Non-pigmented ciliary epithelial cell (primary cell): ENCODE measurements at regions not wholly inside any gene's neighbourhood (a gene's known extent, or its start where the extent isn't known, plus 50 kb on each side); places are given as distances from the start of the nearest gene placed in this dataset.

Source experiments
- DNase-seq: peaks from one replicate; pipeline ENCODE4 v3.0.0-alpha.2; 2010; ENCODE audit warnings: low read depth

DNA sequence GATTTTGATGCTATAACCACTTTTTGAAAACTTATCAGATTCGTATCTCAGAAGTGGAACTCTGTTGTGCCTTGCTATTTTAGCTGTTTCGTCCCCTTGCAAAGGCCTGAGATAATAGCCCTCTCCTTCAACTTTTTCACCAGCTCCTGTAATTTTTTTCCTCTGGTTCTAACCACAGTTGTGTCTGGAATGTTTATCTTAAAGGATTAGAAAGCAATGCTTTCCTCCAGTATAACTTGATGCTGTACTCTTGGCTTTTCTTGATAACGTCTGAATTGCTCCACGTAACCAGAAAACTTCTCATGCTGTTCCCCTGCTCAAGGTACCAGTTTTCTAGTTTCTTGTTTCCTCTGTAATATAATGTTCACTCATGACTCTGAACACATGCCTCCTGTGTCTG, 209.4 kb downstream of the DTWD2 start:
- DNase-seq: peak; percentile 11

DNA sequence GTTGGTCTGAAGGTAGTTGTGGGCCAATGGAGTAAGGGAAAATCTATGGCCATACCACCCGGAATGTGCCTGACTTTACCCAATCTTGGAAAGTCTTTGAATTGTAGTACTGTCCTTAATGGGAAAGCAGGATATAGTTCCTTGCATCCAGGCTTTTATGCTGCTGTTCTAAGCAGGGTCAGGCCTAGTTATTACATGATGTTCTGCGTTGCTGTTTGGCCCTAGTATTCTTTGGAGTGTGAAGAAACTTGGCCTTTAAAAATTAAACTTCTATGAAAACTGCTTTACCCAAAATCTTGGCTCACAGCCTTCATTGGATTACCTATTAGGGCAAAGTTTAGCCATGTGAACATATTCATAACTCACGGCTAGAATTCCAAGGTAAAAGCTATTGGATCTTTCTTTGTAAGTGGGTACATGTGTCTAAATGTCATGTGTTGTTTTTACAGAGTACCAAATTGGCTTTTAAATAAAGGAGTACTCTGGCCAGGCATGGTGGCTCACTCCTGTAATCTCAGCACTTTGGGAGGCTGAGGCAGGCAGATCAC, 211.1 kb downstream of the DTWD2 start:
- DNase-seq: no peak

DNA sequence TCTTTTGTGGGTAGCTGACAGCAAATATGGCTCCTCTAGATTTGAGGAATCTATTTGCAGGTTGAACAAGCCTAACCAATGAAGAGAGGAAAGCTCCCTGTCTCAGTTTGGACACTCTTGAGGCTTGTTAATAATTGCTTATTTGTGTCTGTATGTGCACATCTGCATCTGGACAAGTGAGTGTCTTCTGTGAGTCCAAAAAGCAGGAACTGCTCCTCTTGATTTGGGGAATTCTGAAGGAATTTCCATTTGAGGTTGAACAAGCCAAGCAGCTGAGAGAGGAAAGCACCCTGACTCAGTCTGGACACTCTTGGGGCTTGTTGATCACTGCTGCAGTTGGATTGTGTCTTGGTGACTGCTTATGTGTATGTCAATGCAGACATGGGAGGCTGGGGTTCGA, 211.6 kb downstream of the DTWD2 start:
- no peak for DNase-seq

DNA sequence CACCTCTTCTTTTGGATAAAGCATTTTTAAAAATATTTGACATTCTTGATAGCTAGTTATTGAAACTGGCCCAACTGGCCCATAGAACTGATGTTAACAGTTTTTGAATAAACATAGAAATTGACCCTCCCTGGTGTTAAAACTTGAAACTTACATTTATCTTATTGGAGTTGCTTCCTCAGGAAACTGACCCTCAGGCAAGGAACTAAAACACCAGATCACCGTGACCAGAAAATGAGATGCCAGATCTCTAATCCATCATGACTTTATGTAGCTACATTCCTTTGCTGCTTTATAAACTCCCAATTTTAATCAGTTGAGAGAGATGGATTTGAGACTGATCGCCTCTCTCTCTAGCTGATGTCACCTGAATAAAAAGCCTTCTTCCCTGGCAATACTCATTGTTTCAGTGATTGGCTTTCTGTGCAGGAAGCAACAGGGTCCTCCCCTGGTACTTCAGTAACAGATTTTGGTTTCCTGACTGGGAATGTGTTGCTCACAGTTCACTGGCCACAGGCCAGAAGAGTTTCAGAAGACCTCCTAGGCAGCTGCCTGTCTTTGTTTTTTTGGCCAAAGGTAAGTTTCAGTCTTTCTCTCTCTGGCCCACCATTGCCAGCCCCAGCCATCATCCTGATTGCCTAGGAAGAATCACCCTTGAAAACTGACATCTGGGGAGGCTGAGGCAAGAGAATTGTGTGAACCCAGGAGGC, 212.4 kb downstream of the DTWD2 start:
- DNase-seq: no peak

DNA sequence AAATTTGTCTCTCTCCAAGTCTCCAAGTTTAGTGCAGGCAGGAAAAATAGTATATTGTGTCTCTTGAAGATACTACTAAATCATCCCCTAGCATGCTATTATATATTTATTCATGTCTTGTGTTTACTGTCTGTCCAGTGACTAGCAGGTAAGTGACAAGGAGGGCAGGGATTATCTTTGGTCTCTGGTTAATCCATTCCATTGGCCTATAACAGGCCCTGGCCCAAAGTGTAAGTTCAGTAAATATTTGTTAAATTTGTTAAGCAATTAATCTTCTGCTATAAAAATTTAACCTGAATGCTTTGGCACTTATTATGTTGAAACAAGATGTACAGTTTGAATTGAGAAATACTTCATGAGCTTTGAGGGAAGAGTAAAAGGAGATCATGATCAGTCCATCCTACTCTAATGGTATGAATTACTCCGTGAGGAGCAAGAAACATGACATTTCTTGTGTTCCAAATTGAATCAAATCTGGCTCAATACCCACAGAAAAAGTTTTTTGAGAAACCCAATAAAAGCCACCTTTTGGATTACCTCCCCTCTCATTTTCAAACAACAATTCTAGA, 219.7 kb downstream of the DTWD2 start:
- no peak for DNase-seq

DNA sequence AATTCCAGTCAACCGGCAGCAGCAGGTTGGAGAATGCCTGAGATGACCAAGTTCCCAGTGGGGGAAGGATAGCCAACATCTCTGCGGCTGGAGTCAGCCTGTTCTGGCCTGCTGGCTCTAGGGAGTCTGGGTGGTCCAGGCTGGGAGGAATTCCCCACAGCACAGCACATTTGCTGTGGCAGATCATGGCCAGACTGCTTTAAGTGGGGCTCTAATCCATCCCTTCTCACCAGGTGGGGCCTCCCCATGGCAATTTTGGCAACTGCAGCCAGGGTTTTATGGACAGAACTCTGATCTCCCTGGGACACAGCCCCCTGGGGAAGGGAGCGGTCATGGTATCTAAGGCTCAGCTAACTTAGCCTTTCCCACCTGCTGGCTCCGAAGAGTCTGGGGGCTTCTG, 226.1 kb downstream of the DTWD2 start:
- DNase-seq: no peak

DNA sequence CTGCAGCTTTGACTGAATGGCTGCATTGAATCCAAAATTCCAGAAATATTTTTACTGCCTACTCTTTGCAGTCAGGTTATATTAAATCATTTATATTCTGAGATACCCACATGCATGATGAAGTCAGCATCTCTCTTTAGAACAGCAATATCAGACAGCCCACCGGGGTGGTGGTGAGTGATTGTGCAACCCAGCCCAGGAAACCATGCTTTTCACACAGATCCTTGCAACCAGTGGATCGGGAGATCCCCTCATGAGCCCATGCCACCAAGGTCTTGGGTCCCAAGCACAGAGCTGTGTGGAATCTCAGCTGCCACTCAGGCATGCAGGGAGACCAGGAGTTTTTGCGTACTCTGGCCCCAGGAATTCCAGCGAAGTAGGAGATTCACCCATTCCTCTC, 226.5 kb downstream of the DTWD2 start:
- DNase-seq: no peak

DNA sequence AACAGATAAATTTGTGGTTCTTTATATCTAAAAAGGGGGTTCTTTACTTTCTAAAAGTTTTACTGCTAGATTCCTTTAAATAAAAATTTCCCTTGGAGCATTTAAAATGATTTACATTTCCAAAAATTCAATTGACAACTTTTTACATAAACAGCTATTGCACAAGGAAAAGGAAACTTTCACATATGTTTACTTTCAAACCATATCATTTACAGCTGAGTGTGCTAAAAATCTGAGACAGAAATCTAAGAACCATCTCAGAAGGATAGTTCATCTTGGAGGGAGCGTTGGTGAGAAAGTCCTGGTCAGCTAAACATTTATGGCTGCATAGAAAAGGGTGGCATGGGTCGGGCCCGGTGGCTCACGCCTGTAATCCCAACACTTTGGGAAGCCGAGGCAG, 235.4 kb downstream of the DTWD2 start:
- DNase-seq: no peak

DNA sequence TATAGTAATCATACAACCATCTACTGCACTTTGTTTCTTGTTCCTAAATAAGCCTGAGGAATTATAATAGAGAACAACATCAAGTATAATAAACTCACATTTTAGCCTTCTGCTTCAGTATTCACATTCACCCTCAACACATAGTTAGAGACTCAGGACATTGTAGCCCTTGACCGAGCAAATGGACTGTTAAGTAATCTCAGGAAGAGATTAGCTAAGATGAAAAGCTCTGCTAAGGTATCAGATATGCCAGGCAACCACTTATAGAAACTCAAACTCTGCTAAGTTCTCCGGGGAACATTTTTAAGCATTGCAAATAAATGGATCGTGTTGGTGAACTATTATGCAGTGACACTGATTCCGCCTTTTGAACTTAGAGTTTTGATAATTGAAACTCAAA, 252.0 kb downstream of the DTWD2 start:
- no peak for DNase-seq

DNA sequence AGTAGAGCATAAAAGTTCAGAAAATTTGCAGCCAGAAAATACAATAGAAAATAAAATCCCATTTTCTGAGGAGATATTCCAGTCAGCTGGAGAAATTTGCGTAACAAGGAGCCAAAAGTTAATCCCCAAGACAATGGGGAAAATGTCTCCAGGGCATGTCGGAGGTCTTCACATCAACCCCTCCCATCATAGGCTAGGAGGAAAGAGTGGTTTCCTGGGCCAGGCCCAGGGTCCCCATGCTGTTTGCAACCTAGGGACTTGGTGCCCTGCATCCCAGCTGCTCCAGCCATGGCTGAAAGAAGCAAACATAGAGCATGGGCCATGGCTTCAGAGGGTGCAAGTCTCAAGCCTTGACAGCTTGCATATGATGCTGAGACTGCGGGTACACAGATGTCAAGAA, 255.0 kb downstream of the DTWD2 start:
- no peak for DNase-seq

DNA sequence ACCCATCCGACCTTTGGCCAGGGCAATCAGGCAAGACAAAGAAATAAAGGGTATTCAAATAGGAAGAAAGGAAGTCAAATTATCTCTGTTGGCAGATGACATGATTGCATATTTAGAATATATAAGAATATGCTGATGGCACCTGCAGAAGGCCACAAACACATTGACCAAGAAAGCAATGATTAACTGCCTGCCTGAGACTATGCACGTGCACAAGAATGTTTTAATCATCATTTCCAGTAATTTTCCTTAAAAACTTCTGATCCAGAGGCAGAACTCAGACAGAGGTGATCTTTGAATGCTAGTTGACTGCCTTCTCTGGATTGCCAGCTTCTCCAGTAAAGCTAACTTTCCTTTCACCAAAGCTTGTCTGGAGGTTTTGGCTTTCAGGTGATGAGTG, 260.2 kb downstream of the DTWD2 start:
- no peak for DNase-seq

DNA sequence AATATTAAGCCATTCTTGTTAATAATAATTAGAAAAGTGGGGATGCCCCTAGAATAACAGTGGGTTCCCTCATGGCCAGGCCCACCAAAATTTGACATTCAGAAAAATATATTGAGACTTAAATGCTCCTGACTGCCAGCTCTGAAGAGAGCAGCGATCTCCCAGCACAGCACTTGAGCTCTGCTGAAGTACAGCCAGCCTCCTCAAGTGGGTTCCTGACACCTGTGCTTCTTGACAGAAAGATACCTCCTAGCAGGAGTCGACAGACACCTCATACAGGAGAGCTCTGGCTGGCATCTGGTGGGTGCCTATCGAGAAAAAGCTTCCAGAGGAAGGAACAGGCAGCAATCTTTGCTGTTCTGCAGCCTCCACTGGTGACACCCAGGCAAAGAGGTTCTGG, 261.5 kb downstream of the DTWD2 start:
- no peak for DNase-seq

DNA sequence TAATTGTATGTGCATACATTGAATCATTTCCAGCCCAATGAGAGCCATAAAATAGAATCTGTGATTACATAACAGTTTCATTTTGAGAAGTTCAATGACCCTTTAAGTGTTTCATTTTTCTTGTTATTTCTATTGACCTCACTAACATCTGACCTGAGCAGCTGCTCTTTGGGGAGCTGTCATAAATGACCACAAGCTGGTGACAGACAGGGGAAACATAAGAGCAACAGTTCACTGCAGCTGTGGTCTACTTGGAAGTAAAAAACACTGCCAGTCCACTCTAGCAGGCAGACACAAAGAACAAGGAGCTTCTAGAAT, 265.4 kb downstream of the DTWD2 start:
- DNase-seq: no peak

DNA sequence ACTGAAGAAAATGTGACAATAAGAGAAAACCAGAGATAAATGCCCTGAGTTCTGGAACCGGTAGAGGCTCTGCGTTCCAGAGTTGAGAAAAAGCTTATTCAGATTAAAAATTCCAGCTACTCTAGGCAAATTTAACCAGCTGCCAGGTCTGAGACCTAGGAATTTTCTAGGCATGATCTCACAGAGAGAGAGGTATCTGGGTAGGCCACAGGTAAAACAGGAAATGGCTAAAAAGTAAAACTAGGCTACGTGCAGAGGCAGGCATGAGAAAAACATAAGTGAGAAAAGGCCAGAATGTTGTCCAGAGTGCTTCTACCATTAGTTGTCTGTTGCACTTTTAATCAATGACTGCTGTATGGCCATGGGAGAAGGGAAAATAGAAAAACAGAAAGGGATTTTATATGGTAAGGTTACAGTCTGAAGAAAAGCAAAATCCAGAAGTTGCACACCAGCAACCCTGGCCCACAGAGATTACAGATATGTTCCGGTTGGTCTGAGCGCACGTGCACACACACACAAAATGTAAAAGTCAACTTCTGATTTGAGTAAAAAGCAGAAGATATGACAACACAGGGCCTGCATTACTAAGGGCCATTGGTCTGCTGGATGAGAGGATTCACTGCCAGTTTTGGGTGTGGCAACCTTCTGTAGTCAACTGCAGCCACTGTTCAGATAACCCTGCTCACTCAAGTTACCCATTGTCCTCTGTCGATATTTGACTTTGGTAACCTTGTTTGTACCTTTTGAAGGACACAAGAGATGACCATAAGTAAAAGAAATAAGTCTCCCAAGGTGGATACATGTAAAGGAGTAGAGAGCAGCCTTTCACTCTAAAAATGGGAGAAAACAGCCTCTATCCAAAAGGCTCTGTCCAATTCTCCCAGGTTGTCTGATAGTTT, 266.0 kb downstream of the DTWD2 start:
- DNase-seq: no peak

DNA sequence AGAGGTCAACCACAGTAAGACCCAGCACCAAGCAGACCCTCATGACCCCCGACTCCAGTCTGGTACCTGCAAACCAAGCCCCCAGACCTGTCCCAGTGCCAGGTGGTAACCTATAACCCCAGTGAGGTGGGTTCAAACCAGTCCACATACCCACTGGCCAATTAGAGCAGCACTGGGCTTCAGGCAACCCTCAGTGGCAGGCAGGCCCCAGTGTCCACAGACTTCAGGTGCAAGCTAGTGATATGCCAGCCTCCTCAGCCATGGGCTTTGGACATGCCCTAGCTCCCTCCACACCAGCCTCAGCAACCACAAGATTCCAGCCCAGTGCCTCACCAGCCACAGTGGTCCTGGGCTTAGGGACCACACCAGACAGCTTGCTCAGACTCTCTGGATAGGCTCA, 276.6 kb downstream of the DTWD2 start:
- no peak for DNase-seq

DNA sequence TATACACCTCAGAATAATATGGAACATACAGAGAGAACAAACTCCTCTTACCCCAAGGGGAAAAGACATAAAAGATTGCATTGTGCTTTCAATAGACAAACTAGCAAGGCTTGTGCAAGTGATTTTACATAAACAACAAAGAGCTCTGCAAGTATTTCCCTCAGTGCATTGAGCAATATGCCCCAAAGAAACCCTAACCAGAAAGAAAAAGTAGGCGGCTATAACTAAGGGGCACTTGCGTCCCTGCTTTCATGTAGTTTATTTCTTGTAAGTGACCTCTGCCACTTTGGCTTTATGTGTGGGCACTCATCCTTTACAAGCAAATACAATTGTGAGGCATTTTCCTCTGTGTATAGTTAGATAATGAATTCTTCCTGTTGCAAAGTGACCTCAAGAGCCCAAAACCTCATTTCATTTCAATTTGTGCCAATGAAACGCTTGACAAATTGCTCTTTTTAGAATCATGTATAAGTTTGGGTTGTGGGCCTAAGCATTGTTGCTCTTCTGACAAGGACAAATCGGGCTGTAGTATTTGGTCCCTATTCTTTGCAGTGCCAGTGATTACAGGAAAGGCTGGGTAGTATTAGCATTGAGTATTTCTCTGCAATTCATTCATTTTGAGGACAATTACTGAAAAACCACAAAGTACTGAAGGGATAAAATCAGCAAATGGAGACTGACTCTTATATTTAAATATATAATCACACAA, 282.2 kb downstream of the DTWD2 start:
- no peak for DNase-seq

DNA sequence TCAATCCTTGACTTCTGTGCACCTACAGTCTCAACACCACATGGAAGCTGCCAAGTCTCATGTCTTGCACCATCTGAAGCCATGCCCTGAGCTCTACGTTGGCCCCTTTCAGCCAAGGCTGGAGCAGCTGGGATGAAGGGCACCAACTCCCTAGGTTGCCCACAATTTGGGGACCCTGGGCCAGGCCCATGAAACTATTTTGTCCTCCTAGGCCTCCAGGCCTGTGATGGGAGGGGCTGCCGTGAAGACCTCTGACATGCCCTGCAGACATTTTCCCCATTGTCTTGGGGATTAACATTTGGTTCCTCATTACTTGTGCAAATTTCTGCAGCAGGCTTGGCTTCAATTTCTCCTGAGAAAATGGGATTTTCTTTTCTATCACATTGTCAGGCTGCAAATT, 285.1 kb downstream of the DTWD2 start:
- no peak for DNase-seq

DNA sequence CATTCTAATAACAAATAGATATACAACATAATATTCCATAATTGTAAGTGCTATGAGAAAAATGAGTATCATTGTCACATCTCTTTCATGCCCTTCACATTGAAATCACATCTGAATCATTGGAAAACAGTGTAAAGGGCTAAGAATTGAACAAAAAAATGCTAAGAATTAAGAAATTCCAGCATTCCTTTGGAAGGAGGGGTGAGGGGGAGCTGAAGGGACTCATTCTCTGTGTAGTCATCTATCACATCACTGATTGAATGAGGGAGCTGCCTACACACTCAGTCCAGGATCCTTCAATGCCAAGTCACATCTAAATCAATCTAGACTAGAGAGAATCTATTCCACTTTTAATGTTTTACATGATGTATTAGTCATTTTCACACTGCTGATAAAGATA, 286.6 kb downstream of the DTWD2 start:
- no peak for DNase-seq

DNA sequence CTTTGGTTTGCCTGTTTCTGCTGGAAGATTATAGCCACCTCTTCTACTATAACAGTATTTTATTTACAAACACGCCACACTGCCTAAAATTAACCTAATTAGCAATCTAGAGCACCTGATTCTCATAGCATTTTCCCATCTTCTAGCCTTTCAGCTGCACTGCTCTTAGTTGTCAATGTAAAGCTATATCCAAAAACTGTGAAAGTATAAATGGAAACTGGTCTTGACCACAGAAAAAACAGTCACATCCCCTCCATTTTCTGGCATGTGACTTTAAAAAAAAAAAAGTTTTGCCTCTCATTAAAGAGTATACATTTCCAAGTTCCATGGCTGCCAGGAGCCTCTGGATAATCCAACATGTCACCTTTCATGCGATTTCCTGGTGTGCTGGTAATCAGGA, 287.8 kb downstream of the DTWD2 start:
- DNase-seq: no peak

DNA sequence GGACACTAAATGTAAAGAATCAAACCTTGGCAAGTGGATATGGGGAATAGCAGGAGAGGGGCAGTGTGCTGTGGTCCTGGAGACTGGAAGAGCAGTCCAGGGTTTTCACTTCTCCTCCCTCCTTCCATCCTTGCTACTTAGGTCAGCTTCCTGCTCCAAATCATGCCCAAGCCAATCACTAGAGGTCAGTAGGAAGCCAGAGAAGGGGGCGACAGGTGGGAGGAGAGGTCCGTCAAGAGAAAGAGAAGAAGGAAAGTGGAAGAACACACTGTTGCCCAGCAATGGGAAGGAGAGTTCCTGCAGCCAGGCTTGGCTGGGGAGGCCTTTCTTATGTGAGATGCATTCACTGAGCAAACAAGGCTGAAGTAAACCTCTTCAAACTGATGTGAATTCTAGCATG, 289.6 kb downstream of the DTWD2 start:
- DNase-seq: no peak

DNA sequence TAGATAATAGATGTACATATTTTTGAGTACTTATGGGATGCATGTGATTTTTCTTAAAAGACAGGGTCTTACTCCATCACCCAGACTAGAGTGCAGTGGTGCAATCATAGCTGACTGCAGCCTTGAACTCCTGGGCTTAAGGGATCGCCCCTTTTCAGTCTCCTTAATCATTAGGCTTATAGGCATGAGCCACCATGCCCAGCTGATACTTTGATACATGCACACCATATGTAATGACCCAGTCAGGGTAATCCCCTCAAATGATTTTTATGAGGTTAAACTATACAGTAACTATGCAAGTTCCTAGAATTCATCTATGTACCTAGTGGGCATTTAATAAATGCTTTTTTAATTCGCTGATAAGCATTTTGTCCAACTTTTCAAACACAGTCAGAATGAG, 292.3 kb downstream of the DTWD2 start:
- no peak for DNase-seq

DNA sequence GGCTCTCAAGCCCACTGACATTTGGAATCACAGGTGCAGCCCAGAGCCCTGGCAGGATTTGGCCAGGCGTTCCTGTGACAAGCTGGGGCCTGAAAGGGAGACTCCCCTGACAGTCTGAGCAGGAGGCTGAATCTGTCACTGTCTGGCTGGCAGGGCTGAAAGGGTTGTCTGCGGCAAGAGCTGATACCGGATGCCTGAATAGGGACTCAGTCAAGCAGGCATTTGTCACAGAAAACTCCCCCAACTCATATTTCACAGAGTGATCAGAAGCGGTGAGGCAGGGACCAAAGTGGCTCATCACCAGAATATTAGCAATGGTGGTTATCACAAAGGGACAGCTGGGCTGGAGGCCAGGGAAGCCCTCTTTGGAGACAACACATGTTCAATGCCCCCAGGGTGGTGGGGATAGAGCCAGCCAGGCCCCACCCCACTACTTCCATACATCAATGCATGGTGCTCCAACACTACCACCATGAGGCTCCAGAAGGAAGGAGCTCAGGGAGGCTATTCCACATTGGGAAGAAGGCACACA, 295.5 kb downstream of the DTWD2 start:
- no peak for DNase-seq
